ENCODE measurements at regions not wholly inside any gene's neighbourhood (a gene's known extent, or its start where the extent isn't known, plus 50 kb on each side); places are given as distances from the start of the nearest gene placed in this dataset.
"Not testable (repeated sequence)": the region's sequence is repeated elsewhere in the genome, so short reads cannot be mapped to it uniquely, and the experiment has no call there.

- DNase-seq, result no peak
- peak overlapping the region in 5 of 10 donors; percentile 63 to 76 (median 71) for H3K27ac ChIP-seq
- TF ChIP-seq CTCF (IDR thresholded peaks at IDR 0.05), result no peak
- no peak overlapping the region for H3K4me3 ChIP-seq
- WGBS, 2 donors, result 92% methylated on average over 3 of the region's 3 CpGs
- ATAC-seq, result peak in 4 of 8 donors; percentile 20 to 52 (median 36)
- H3K9me3 ChIP-seq, result peaks cover 0 to 8% (median 0%) of the 10 kb centered on the region in 11 donors
- H3K27me3 ChIP-seq, result no peaks in the 10 kb centered on the region
- H3K4me1 ChIP-seq, result peaks cover 0 to 21% (median 5%) of the 10 kb centered on the region in 9 donors
- intact Hi-C loops (cut with DNase I), result no loop called here
- no peaks in the 10 kb centered on the region for H3K36me3 ChIP-seq
Observed at GRCh38 chr3:78090382-78090781, 1050.5 kb downstream of the ROBO2 start.

GRCh38 chr3:78091478-78092119 lies 1051.7 kb downstream of the ROBO2 start:
- H3K36me3 ChIP-seq, result no peaks in the 10 kb centered on the region
- H3K4me3 ChIP-seq, result no peak overlapping the region
- 26 to 36% methylated on average over 2 of the region's 2 CpGs for WGBS, 2 donors
- H3K4me1 ChIP-seq, result peaks cover 0 to 21% (median 5%) of the 10 kb centered on the region in 9 donors
- peaks cover 0 to 8% (median 0%) of the 10 kb centered on the region in 11 donors for H3K9me3 ChIP-seq
- intact Hi-C loops (cut with DNase I), result no loop called here
- DNase-seq (peak in 1 of 2 donors; percentile 33), ATAC-seq (peak; percentile 57 to 95 (median 84))
- H3K27ac ChIP-seq, result peak overlapping the region in 8 of 10 donors; percentile 31 to 76 (median 66)
- no peak for TF ChIP-seq CTCF (IDR thresholded peaks at IDR 0.05)
- no peaks in the 10 kb centered on the region for H3K27me3 ChIP-seq

GRCh38 chr3:78092574-78092973 lies 1052.7 kb downstream of the ROBO2 start:
- Histone ChIP-seq H3K4me1 (peaks cover 0 to 21% (median 5%) of the 10 kb centered on the region in 9 donors), H3K27ac (peak overlapping the region in 8 of 10 donors; percentile 28 to 76 (median 66))
- H3K36me3 ChIP-seq; DNase-seq; intact Hi-C loops (cut with DNase I); H3K27me3 ChIP-seq; H3K9me3 ChIP-seq; H3K4me3 ChIP-seq: not testable (repeated sequence)
- 84 to 87% methylated on average over 1 of the region's 1 CpG for WGBS, 2 donors
- peak in 6 of 8 donors; percentile 38 to 76 (median 65) for ATAC-seq

GRCh38 chr3:78096488-78097255 lies 1056.8 kb downstream of the ROBO2 start:
- ATAC-seq, result no peak
- Histone ChIP-seq H3K9me3 (peaks cover 0 to 8% (median 0%) of the 10 kb centered on the region in 11 donors), H3K27me3 (no peaks in the 10 kb centered on the region), H3K4me1 (peaks cover 0 to 29% (median 13%) of the 10 kb centered on the region in 9 donors), H3K27ac (no peak overlapping the region), H3K36me3 (no peaks in the 10 kb centered on the region), H3K4me3 (no peak overlapping the region)
- TF ChIP-seq CTCF (IDR thresholded peaks at IDR 0.05), result no peak
- intact Hi-C loops (cut with DNase I), result no loop called here
- no peak for DNase-seq

Data from heart right ventricle (tissue), 16 donors.